ENCODE measurements at regions not wholly inside any gene's neighbourhood (a gene's known extent, or its start where the extent isn't known, plus 50 kb on each side); places are given as distances from the start of the nearest gene placed in this dataset.
A peak's percentile ranks its signal among the peaks of the same experiment; 100 is the strongest.

DNA sequence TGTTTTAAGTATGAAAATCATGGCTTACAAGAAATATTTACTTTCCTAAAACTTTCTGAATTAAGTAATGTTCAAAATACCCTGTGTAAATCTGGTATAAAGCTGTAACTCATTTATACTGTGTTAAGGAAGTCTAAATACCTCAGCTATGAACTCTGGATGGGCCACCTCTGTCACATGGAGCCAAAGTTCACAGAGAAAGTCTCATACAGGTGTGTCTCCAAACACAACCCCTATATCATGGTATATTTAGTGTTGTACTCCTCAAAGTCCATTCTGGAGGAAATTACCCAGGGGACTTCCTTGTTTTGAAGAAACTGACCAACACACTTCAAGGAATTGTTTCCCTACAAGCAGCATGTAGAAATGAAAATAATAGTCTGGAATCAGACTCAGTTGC, 909.2 kb upstream of the TENM4 start:
- Histone ChIP-seq H3K36me3 (no peaks in the 10 kb centered on the region), H3K4me3 (no peak overlapping the region), H3K27me3 (no peaks in the 10 kb centered on the region), H3K4me1 (no peaks in the 10 kb centered on the region), H3K27ac (no peak overlapping the region), H3K9me3 (no peaks in the 10 kb centered on the region)
- TF ChIP-seq POLR2A (IDR thresholded peaks at IDR 0.05), result no peak
- peak in 1 of 3 donors; percentile 55 for DNase-seq

DNA sequence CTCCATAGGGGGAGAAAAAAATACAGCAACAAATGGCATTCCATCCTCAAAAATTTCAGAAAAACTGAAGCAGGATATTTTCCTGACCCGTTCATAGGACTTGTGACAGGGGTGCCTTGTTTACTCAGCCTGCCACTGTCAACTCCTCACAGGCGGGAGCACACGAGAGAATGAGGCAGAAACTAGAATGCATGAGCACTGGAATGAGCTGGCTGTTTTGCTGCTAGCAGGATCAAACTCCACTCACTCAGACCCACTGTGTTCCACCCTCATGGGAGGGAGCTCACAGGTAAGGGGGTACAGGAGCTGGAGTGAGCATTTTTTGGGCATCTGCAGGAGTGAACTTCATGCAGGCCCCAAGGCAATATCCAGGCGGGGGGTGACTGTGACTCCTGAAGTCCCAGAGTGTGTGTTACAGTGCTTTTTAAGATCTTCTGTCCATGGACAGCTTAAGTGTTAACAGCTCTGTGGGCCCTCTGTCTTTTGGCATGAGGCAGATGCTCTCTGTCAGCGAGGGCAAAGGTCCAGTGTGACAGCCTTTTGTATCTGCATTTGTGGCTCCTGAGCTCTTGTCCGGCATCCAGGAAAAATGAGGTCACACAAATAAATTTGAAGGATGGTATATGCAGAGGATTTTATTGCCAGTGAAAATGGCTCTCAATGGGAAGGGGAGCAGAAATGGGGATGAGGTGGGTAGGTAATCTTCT, 905.7 kb upstream of the TENM4 start:
- Histone ChIP-seq H3K4me3 (no peak overlapping the region), H3K27ac (no peak overlapping the region), H3K9me3 (no peaks in the 10 kb centered on the region), H3K36me3 (no peaks in the 10 kb centered on the region), H3K27me3 (no peaks in the 10 kb centered on the region), H3K4me1 (no peaks in the 10 kb centered on the region)
- no peak for DNase-seq
- TF ChIP-seq POLR2A (IDR thresholded peaks at IDR 0.05), result no peak
- TF ChIP-seq, protein P1, sequence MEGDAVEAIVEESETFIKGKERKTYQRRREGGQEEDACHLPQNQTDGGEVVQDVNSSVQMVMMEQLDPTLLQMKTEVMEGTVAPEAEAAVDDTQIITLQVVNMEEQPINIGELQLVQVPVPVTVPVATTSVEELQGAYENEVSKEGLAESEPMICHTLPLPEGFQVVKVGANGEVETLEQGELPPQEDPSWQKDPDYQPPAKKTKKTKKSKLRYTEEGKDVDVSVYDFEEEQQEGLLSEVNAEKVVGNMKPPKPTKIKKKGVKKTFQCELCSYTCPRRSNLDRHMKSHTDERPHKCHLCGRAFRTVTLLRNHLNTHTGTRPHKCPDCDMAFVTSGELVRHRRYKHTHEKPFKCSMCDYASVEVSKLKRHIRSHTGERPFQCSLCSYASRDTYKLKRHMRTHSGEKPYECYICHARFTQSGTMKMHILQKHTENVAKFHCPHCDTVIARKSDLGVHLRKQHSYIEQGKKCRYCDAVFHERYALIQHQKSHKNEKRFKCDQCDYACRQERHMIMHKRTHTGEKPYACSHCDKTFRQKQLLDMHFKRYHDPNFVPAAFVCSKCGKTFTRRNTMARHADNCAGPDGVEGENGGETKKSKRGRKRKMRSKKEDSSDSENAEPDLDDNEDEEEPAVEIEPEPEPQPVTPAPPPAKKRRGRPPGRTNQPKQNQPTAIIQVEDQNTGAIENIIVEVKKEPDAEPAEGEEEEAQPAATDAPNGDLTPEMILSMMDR (IDR thresholded peaks at IDR 0.05), result no peak

DNA sequence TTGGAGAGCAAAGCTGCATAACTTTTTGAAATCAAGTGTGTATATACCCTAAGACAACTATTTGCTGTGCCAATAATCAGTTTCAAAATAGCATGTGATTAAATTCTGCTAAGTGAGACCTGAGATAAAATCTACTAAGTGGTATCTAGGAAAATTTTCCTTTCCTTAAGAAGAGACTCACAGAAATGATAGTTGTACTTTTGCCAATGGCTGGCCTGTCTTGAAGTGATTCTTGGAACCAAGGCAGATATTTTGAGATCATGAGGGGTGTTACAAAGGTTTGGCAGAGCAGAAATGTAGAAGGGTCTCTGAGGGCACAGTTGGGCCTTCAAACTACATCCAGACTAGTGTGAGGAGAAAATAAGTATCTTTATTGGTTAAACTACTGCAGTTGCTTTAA, 902.6 kb upstream of the TENM4 start:
- H3K27ac ChIP-seq, result no peak overlapping the region
- H3K4me1 ChIP-seq, result no peaks in the 10 kb centered on the region
- H3K9me3 ChIP-seq, result no peaks in the 10 kb centered on the region
- TF ChIP-seq, protein P1 (IDR thresholded peaks at IDR 0.05), result no peak
- no peak for TF ChIP-seq POLR2A (IDR thresholded peaks at IDR 0.05)
- no peaks in the 10 kb centered on the region for H3K36me3 ChIP-seq
- H3K4me3 ChIP-seq, result no peak overlapping the region
- no peak for DNase-seq
- no peaks in the 10 kb centered on the region for H3K27me3 ChIP-seq

DNA sequence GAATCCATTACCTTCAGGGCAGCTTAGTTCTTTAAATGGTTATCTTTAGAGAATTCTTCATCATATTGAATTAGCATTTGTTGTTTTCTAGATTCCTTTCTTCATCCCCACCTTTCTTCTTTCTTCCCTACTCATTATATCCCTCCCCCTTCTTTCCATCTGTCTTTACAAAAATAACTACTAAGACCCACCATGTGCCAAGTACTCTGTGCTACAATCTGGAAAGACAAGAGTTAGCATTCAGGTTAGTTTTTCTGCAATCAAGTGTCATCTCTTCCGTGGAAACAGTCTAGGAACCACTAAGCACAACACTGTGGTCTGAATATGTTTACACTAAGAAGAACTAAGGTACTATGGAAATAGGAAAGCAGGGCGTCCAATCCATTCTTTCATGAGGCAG, 897.4 kb upstream of the TENM4 start:
- TF ChIP-seq POLR2A (IDR thresholded peaks at IDR 0.05), result no peak
- TF ChIP-seq, protein P1 (IDR thresholded peaks at IDR 0.05), result no peak
- H3K36me3 ChIP-seq, result no peaks in the 10 kb centered on the region
- H3K4me1 ChIP-seq, result no peaks in the 10 kb centered on the region
- no peak for DNase-seq
- no peaks in the 10 kb centered on the region for H3K9me3 ChIP-seq
- H3K27me3 ChIP-seq, result no peaks in the 10 kb centered on the region
- no peak overlapping the region for H3K4me3 ChIP-seq
- no peak overlapping the region for H3K27ac ChIP-seq

DNA sequence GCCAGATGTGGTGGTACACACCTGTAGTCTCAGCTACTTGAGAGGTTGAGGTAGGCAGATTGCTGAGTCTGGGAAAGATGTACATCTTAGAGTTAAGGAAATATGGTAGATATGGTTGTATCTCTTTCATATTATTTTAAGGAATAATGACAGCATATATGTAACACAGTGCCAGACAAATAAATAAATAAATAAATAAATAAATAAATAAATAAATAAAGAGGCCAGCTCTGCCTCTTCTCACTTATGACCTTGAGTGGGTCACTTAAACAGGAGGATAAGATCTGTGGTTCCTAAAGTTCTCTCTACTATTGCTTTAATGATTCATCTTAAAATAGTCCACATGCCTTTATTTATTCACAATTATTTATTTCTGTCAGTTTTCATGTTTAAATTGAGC, 890.9 kb upstream of the TENM4 start:
- H3K9me3 ChIP-seq, result no peaks in the 10 kb centered on the region
- TF ChIP-seq, protein P1 (IDR thresholded peaks at IDR 0.05), result no peak
- TF ChIP-seq POLR2A (IDR thresholded peaks at IDR 0.05), result no peak

DNA sequence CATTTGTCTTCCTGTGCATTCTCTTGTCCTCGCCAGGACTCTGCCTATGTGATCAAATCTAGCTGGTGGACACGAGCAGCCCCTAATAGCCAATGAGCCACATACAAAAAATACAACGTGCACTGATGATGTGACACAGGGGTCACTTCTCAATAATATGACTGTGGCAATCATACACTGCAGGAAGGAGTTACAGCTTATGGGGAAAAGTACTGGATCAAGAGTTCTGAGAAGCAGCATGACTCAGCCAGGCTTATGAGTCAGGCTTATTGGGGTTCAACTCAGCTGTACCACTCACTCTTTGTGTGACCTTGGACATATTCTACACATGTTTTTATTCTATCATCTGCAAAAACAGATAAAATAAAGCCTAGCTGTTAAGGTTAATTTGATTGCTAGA, 889.4 kb upstream of the TENM4 start:
- H3K27me3 ChIP-seq, result no peaks in the 10 kb centered on the region
- TF ChIP-seq, protein P1 (IDR thresholded peaks at IDR 0.05), result no peak
- TF ChIP-seq POLR2A (IDR thresholded peaks at IDR 0.05), result no peak

More for the DNA sequence above, 890.9 kb upstream of the TENM4 start:
- DNase-seq, result no peak
- Histone ChIP-seq H3K4me3 (no peak overlapping the region), H3K27ac (no peak overlapping the region), H3K4me1 (no peaks in the 10 kb centered on the region), H3K36me3 (no peaks in the 10 kb centered on the region), H3K27me3 (no peaks in the 10 kb centered on the region)

More for the DNA sequence above, 889.4 kb upstream of the TENM4 start:
- Histone ChIP-seq H3K9me3 (no peaks in the 10 kb centered on the region), H3K36me3 (no peaks in the 10 kb centered on the region), H3K4me3 (no peak overlapping the region), H3K27ac (no peak overlapping the region), H3K4me1 (no peaks in the 10 kb centered on the region)
- peak in 1 of 3 donors; percentile 67 for DNase-seq

Data from Peyer's patch (tissue), 4 donors.